Stimulated activated CD4-positive, alpha-beta T cell treated with anti-CD3 and anti-CD28 coated beads, TNF-alpha, amount 100 ng/mL, for 4 hours (primary cell): ENCODE measurements at regions not wholly inside any gene's neighbourhood (a gene's known extent, or its start where the extent isn't known, plus 50 kb on each side); places are given as distances from the start of the nearest gene placed in this dataset.
"Not testable (repeated sequence)": the region's sequence is repeated elsewhere in the genome, so short reads cannot be mapped to it uniquely, and the experiment has no call there.

Experiments
- DNase-seq, 3 experiments: peaks; one replicate each; pipeline ENCODE4 v3.0.0-alpha.2; 2020; ENCODE audit warnings: low read depth in 3 of 3

DNA sequence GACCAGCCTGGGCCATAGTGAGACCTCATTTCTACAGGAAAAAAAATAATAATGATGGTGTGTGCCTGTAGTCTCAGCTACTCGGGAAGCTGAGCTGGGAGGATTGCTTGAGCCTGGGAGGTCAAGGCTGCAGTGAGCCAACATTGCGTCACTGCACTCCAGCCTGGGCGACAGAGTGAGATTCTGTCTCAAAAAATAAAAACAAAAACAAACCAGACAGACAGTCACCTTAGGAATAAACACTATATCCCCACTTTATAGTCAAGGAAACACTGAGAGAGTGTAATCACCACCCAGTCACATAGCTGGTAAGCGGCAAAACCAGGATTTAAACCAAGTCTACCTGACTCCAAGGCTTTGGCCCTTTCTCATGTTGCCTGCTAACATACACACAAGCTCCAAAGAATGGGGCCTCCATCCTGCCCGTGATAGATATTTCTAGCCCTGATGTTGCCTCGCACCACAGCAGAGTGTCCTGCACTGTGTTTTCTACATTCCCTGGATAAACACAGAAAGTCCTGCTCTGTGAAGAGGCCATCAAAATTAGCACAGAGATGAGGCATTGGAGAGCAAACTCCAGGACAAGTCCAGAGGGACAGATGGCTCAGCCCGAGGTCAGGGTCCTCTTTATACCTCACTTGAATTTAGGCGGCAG lies 66.1 kb upstream of the SMURF2 start:
- DNase-seq = no peak

GRCh38 chr17:64726025-64726424 lies 63.9 kb upstream of the SMURF2 start:
- not testable (repeated sequence) for DNase-seq

GRCh38 chr17:64724246-64724645 lies 62.1 kb upstream of the SMURF2 start:
- DNase-seq = not testable (repeated sequence)

GRCh38 chr17:64723781-64724180 lies 61.7 kb upstream of the SMURF2 start:
- no peak for DNase-seq

- not testable (repeated sequence) for DNase-seq
Measured at GRCh38 chr17:64721556-64721955, 59.4 kb upstream of the SMURF2 start.

GRCh38 chr17:64720253-64720652 lies 58.1 kb upstream of the SMURF2 start:
- DNase-seq = not testable (repeated sequence)

DNA sequence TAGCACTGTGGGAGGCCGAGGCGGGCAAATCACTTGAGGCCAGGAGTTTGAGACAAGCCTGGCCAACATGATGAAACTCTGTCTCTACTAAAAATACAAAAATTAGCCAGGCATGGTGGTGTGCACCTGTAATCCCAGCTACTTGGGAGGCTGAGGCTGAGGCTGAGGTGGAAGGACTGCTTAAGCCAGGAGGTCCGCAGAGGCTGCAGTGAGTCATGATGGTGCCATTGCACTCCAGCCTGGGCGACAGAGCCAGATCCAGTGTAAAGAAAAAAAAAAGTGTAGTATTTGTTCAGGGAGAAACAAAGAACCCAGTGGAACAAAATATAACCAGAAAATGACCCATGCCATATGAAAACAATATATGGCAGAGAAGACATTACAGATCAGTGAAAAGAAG lies 57.4 kb upstream of the SMURF2 start:
- DNase-seq = not testable (repeated sequence)

DNA sequence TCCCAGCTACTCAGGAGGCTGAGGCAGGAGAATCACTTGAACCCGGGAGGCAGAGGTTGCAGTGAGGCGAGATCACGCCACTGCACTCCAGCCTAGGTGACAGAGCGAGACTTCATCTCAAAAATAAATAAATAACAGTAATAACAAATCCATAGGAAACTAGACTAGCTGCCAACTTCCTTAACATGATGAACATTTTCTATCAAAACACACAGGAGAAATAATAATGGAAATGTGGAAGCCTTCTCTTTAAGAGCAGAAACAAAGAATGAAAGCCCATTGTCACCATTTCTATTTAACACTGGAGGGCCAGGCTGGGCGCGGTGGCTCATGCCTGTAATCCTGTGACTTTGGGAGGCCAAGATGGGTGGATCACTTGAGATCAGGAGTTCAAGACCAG lies 56.7 kb upstream of the SMURF2 start:
- not testable (repeated sequence) for DNase-seq

GRCh38 chr17:64718058-64718457 lies 56.0 kb upstream of the SMURF2 start:
- no peak for DNase-seq

- not testable (repeated sequence) for DNase-seq
Measured at GRCh38 chr17:64716496-64716895, 54.4 kb upstream of the SMURF2 start.

GRCh38 chr17:64713786-64714185 lies 51.7 kb upstream of the SMURF2 start:
- not testable (repeated sequence) for DNase-seq

GRCh38 chr17:64712557-64713351 lies 50.6 kb upstream of the SMURF2 start:
- not testable (repeated sequence) for DNase-seq
